Stimulated activated CD8-positive, alpha-beta memory T cell treated with anti-CD3 and anti-CD28 coated beads, Interleukin-7, amount 100 ng/mL, for 24 hours (primary cell): ENCODE measurements at regions not wholly inside any gene's neighbourhood (a gene's known extent, or its start where the extent isn't known, plus 50 kb on each side); places are given as distances from the start of the nearest gene placed in this dataset.

ENCODE experiments used
- DNase-seq: peaks from one replicate; pipeline ENCODE4 v3.0.0-alpha.2; 2020; ENCODE audit warnings: low read depth

GRCh38 chr2:71776227-71776626, 322.9 kb downstream of the DYSF start:
- DNase-seq = no peak

- DNase-seq = no peak
Measured at GRCh38 chr2:71773218-71773617, 319.9 kb downstream of the DYSF start.

- no peak for DNase-seq
Measured at GRCh38 chr2:71772510-71773172, 319.3 kb downstream of the DYSF start.

- no peak for DNase-seq
Measured at GRCh38 chr2:71767663-71768062, 314.3 kb downstream of the DYSF start.

- no peak for DNase-seq
Measured at GRCh38 chr2:71759060-71759459, 305.7 kb downstream of the DYSF start.

GRCh38 chr2:71757351-71757750, 304.0 kb downstream of the DYSF start:
- DNase-seq = no peak

- no peak for DNase-seq
Measured at GRCh38 chr2:71756280-71756906, 303.0 kb downstream of the DYSF start.

- DNase-seq = no peak
Measured at GRCh38 chr2:71751590-71751989, 298.2 kb downstream of the DYSF start.

GRCh38 chr2:71749671-71750101, 296.3 kb downstream of the DYSF start:
- no peak for DNase-seq

- no peak for DNase-seq
Measured at GRCh38 chr2:71748227-71748626, 294.9 kb downstream of the DYSF start.

GRCh38 chr2:71747559-71747958, 294.2 kb downstream of the DYSF start:
- DNase-seq = no peak

GRCh38 chr2:71746946-71747501, 293.7 kb downstream of the DYSF start:
- no peak for DNase-seq

GRCh38 chr2:71744781-71745180, 291.4 kb downstream of the DYSF start:
- DNase-seq = no peak

- no peak for DNase-seq
Measured at GRCh38 chr2:71743995-71744675, 290.8 kb downstream of the DYSF start.

GRCh38 chr2:71742953-71743601, 289.7 kb downstream of the DYSF start:
- no peak for DNase-seq

GRCh38 chr2:71736986-71737385, 283.6 kb downstream of the DYSF start:
- no peak for DNase-seq

- no peak for DNase-seq
Measured at GRCh38 chr2:71736091-71736861, 282.9 kb downstream of the DYSF start.
